Fibroblast of skin of scalp (primary cell): ENCODE measurements at regions not wholly inside any gene's neighbourhood (a gene's known extent, or its start where the extent isn't known, plus 50 kb on each side); places are given as distances from the start of the nearest gene placed in this dataset.
"Not testable (repeated sequence)": the region's sequence is repeated elsewhere in the genome, so short reads cannot be mapped to it uniquely, and the experiment has no call there.

Source experiments
- DNase-seq: peaks from one replicate; pipeline ENCODE4 v3.0.0-alpha.2; 2013

- DNase-seq, result no peak
Measured at GRCh38 chrX:25131055-25131454, 115.3 kb upstream of the ARX start.

- DNase-seq, result no peak
Measured at GRCh38 chrX:25130619-25131018, 114.9 kb upstream of the ARX start.

GRCh38 chrX:25125483-25125882 lies 109.7 kb upstream of the ARX start:
- no peak for DNase-seq

DNA sequence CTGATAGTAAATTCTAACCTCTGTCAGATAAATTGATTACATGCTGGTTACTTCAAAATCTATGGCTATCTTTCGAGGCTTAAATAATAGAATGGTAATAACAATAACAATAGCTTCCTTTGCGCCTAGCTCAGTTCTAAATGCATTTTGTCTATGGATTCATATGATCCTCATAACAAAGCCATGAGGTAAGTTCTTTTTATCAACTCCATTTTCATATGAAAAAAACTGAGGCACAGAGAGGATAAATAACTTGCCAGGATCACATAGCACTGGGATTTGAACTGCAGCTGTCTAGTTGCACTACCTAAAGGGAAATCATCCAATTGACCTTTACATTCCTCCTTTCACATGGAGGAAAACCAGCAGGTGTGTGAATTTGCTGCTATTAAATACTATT lies 108.6 kb upstream of the ARX start:
- no peak for DNase-seq

GRCh38 chrX:25112156-25112555 lies 96.4 kb upstream of the ARX start:
- DNase-seq, result no peak

GRCh38 chrX:25108481-25108880 lies 92.7 kb upstream of the ARX start:
- DNase-seq, result no peak

DNA sequence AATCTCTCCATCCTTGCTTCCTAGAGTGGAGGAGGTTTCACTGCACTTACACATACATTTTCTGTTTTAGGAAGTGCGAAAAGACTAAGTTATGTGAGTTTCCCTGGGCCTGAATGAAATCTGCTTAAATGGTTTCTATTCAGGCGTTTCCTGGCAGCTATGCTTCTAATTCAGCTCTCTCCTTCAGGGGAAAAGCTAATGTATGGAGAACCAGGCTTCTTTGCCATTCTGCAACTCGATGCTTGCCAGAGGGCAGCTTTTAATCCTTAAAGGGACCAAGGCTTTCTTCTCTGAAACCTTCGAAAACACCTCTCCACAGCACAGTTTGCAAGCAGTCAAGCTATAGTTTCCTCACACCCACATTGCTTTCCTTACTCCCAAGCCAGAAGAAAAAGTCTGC lies 89.5 kb upstream of the ARX start:
- no peak for DNase-seq

- DNase-seq, result no peak
Measured at GRCh38 chrX:25096522-25097045, 80.8 kb upstream of the ARX start.

DNA sequence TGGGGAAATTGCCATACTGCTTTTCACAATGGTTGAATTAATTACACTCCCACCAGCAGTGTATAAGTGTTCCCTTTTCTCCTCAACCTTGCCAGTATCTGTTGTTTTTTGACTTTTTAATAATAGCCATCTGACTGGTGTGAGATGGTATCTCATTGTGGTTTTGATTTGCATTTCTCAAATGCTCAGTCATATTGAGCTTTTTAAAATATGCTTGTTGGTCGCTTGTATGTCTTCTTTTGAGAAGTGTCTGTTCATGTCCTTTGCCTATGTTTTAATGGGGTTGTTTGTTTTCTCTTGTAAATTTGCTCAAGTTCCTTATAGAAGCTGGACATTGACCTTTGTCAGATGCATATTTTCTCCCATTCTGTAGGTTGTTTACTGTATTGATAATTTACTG lies 75.4 kb upstream of the ARX start:
- DNase-seq, result not testable (repeated sequence)

- no peak for DNase-seq
Measured at GRCh38 chrX:25084446-25084845, 68.7 kb upstream of the ARX start.

DNA sequence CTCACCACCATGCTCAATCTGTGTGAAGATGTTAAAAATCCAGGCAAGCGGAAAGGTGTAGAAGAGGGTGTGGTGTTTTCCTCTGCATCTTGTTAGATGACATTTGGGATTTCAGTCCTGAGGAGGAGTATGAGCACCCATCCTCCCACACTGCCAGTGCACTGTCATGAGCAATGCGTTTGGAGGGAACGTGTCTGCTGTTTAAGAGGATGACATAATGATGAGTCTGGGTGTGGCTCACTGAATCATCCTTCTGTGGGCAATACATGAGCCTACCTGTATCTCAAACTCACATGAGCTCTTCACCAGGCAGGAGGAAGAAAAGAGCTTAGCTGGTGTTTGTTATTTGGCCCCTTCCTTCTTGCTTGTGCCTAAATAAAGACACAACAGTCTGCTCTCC lies 67.9 kb upstream of the ARX start:
- DNase-seq, result no peak

DNA sequence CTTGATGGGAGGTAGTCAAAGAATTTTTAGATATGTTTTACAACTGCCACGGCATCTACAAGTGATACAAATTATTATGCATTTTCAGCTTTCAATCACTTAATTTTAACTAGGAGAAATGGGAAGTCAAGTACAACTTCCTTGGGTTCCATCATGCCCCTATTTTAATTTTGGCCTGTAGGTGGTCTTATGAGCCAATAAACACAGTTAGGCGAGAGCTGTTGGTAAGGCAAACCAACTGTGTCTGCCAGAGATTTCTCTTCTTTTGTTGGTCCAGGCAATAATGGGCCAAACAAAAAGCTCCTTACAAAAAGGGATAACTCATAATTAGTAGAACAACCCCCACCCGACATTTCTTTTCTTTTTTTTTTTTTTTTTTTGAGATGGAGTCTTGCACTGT lies 63.3 kb upstream of the ARX start:
- DNase-seq, result no peak

DNA sequence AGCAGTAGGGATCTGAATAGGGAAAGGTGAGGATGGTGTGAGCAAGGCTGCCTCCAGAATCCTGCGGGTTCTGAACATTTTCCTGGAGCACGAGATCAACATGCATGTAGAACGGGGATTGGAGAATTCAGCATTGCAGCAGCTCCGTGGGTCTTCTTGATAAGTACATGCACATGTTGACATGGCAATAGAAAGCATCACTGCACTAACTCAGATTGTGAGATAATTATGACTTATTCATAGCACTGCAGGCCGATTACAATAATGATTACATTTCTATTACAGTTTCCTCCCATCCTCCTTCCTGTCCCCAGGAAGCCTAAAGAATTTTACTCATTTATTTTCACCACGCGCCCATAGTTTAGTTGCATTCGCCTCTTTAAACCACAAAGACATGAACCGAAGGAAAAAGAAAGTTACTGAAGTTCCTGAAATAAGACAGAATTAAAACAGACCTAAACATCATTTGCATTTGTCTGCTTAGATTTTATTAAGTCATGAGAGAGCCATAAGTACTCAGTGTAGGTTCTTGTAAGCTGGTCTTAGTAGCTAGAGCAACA lies 61.3 kb upstream of the ARX start:
- DNase-seq, result no peak

DNA sequence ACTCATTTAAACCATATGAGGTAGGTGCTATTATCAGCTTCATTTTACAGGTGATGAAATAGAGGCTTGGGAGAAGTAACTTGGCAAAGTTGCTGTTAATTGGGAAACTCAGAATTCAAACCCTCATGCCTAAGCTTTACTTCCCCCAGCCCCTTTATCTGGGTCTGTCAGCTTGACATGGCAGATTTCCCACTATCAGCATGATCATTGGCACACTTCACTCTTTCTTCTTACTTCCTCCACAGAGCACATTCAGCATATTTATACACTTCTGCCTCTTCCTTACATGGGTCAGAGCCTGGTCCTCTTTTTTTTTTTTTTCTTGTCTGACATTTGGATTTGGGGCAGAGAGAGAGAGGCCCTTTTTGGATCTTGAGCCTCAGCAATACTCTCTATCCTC lies 56.5 kb upstream of the ARX start:
- no peak for DNase-seq

DNA sequence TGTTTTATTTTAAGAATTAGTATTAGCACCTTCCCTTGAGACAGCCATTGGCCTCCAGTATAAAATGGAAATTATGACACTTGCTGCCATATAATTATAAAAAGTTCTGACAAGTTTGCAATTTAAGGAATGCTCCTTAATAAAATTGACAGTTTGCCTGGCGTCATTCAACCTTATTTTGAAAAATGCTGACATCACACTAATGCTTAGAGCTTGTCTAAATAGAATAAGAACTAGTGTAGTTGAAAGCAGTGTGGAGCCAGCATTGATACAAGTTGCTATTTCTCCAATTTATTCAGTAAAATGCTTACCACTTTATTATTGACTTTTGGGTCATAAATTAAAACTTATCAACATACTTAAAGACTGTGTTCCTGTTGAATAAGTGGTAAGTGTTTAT lies 54.3 kb upstream of the ARX start:
- DNase-seq, result no peak

DNA sequence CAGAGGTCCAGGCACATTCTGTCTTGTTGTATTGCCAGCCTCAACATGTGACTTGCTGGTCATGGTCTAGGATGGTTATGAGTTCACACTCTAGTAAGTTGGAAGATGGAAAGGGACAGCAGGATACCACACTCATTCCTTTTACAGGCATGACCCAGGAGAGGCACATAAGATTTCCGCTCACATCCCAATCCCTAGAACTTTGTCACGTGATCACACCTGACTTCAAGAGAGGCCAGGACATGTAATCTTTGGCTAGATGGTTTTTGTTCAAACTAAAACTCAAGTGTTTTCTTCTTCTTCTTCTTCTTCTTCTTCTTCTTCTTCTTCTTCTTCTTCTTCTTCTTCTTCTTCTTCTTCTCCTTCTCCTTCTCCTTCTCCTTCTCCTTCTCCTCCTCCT lies 53.4 kb upstream of the ARX start:
- no peak for DNase-seq

- no peak for DNase-seq
Measured at GRCh38 chrX:25068340-25068739, 52.6 kb upstream of the ARX start.

DNA sequence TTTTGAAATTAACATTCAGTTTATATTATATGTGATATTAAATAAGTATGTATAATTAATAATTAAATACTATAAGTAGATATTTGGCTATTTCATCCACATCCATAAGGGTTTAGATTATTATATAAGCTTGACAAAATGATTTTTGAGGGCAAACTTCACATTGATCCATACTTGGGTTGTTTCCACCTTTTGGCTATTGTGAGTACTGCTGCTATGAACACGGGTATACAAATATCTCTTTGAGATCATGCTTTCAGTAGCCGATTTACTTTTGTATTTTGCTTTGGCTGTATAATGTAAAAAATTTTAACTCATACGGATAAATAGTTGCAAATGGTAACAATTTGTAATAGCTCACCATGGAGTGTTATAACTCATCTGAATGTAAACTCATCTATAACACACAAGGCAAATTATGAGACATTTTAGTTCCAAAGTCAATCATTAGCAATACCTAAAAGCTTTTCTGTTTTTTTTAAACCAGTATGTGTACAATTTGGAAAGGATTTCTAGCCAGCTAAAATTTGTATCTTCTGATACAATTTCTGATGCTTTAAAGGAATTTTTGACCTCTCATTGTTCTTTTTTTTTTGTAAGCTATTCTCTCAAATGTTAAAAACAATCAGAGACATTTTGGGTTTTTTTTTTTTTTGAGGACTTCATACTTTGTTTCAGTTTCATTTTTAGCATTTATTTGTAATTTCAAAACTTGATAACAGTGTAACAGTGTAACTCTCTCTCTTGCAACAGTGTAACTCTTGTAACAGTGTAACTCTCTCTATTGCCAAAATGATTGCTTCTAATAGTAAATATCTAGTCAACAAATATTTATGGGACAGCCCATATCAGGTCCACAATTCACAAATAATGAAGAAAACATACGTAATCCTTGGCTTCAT lies 51.8 kb upstream of the ARX start:
- no peak for DNase-seq

DNA sequence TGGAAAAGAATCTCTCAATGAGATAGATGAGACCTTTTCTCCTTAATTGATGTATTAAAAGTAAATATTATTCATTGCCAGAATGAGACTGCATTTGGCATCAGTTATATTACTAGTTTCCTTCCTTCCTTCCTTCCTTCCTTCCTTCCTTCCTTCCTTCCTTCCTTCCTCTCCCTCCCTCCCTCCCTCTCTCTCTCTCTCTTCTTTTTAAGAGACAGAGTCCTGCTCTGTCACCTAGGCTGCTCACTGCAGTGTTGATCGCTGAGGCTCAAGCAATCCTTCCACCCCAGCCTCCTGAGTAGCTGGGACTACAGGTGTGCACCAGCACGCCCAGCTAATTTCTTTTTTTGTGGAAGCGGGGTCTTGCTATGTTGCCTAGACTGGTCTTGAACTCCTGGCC lies 50.4 kb upstream of the ARX start:
- DNase-seq, result no peak
